H1 (cell line): ENCODE measurements at regions not wholly inside any gene's neighbourhood (a gene's known extent, or its start where the extent isn't known, plus 50 kb on each side); places are given as distances from the start of the nearest gene placed in this dataset.

Source experiments
- CTCF ChIA-PET: fragments of 300-600 bp; sonication (Branson Sonifier 250); formaldehyde crosslinking; loops from one replicate; lab custom pipeline; 2021; ENCODE audit not compliant: partially characterized antibody; lab: Charles Lee
- POLR2A ChIA-PET: fragments of 300-600 bp; sonication (Branson Sonifier 250); formaldehyde crosslinking; loops from one replicate; lab custom pipeline; 2021; ENCODE audit warnings: inconsistent platforms; ENCODE audit not compliant: partially characterized antibody; lab: Charles Lee
- DNase-seq, 2 experiments: peaks; one replicate each; pipeline versions ENCODE4 v3.0.0 to v3.0.0-alpha.2; 2010 to 2022; ENCODE audit warnings: low spot score in 2 of 2, low read depth in 1 of 2, mixed read lengths in 1 of 2
- FAIRE-seq: peaks from 2 replicates; lab custom pipeline; 2011; peaks lifted over from hg19 to GRCh38; lab: Jason Lieb, UNC
- H2AFZ ChIP-seq: 2 replicates; pipeline ENCODE4 v1.8.1; 2012; ENCODE audit warnings: low read length, inconsistent platforms
- H2AK5ac ChIP-seq: 2 replicates; pipeline ENCODE4 v1.6.1; 2013; ENCODE audit warnings: low read depth, low read length
- H2BK120ac ChIP-seq: replicated peaks from 2 replicates; pipeline ENCODE3; 2013; ENCODE audit warnings: low read depth, low read length, inconsistent platforms
- H2BK12ac ChIP-seq: 2 replicates; pipeline ENCODE4 v1.6.1; 2013; ENCODE audit warnings: low read depth, low read length
- H2BK15ac ChIP-seq: 2 replicates; pipeline ENCODE4 v1.6.1; 2013; ENCODE audit warnings: low read length
- H2BK20ac ChIP-seq: 2 replicates; pipeline ENCODE4 v1.6.1; 2013; ENCODE audit warnings: low read length
- H2BK5ac ChIP-seq: 2 replicates; pipeline ENCODE4 v1.6.1; 2013; ENCODE audit warnings: low read depth, low read length
- H3K14ac ChIP-seq: 2 replicates; pipeline ENCODE4 v1.6.1; 2013; ENCODE audit warnings: inconsistent platforms; ENCODE audit not compliant: insufficient read length
- H3K18ac ChIP-seq: 2 replicates; pipeline ENCODE4 v1.6.1; 2013; ENCODE audit warnings: low read length; ENCODE audit errors: extremely low read depth
- H3K23ac ChIP-seq: 2 replicates; pipeline ENCODE4 v1.6.1; 2013; ENCODE audit warnings: inconsistent platforms; ENCODE audit not compliant: insufficient read length
- H3K23me2 ChIP-seq: 2 replicates; pipeline ENCODE4 v1.6.1; 2013; ENCODE audit warnings: low read depth, low read length
- H3K27ac ChIP-seq: 2 replicates; pipeline ENCODE4 v1.6.1; 2011; ENCODE audit warnings: low read depth, low read length, inconsistent platforms
- H3K27me3 ChIP-seq, 4 experiments: replicated peaks in 1 of 4; 1 replicate in 1 of 4; 2 replicates in 3 of 4; pipeline versions ENCODE4 v1.6.1 to v1.8.1; 2011 to 2013; ENCODE audit warnings: low read length in 3 of 4, mild to moderate bottlenecking in 3 of 4, inconsistent platforms in 2 of 4, mixed read lengths in 2 of 4, moderate library complexity in 1 of 4; ENCODE audit not compliant: control insufficient read depth in 3 of 4, insufficient read depth in 3 of 4; ENCODE audit errors: extremely low read depth in 1 of 4
- H3K36me3 ChIP-seq, 4 experiments: 2 replicates each; pipeline versions ENCODE4 v1.6.1 to v1.8.1; 2011 to 2013; ENCODE audit warnings: mild to moderate bottlenecking in 4 of 4, low read length in 3 of 4, moderate library complexity in 2 of 4, control low read depth in 1 of 4, inconsistent platforms in 1 of 4; ENCODE audit not compliant: insufficient read depth in 4 of 4, control insufficient read depth in 2 of 4
- H3K4ac ChIP-seq: replicated peaks from 2 replicates; pipeline ENCODE3; 2013; ENCODE audit warnings: low read length, low read depth, mixed read lengths, inconsistent platforms; ENCODE audit not compliant: insufficient read length
- H3K4me1 ChIP-seq, 4 experiments: replicated peaks in 1 of 4; 1 replicate in 1 of 4; 2 replicates in 3 of 4; pipeline versions ENCODE4 v1.6.1 to v1.8.1; 2011 to 2013; ENCODE audit warnings: low read length in 3 of 4, inconsistent platforms in 2 of 4, mixed read lengths in 1 of 4; ENCODE audit not compliant: insufficient read depth in 4 of 4, control insufficient read depth in 3 of 4
- H3K4me2 ChIP-seq, 2 experiments: 2 replicates each; pipeline versions ENCODE4 v1.6.1 to v1.8.1; 2011 to 2013; ENCODE audit warnings: low read depth in 2 of 2, low read length in 2 of 2, control low read depth in 1 of 2, inconsistent platforms in 1 of 2, mild to moderate bottlenecking in 1 of 2; ENCODE audit not compliant: insufficient read depth in 1 of 2
- H3K4me3 ChIP-seq, 4 experiments: fragments of 200-600, 300-600 bp in 1 of 4; sonication (generic), shearing (Covaris generic), sonication (Bioruptor Twin) in 1 of 4; 2 replicates each; pipeline versions ENCODE4 v1.5.1 to v1.8.1; 2011 to 2016; ENCODE audit warnings: low read length in 4 of 4, low read depth in 3 of 4, control low read depth in 2 of 4, inconsistent platforms in 2 of 4, mild to moderate bottlenecking in 2 of 4, mixed read lengths in 1 of 4, moderate library complexity in 1 of 4; ENCODE audit not compliant: insufficient read depth in 2 of 4; ENCODE audit errors: extremely low read depth in 1 of 4
- H3K56ac ChIP-seq: replicated peaks from 2 replicates; pipeline ENCODE3; 2013; ENCODE audit warnings: low read depth, mild to moderate bottlenecking, mixed read lengths, low read length, inconsistent platforms; ENCODE audit not compliant: insufficient read length
- H3K79me1 ChIP-seq: 2 replicates; pipeline ENCODE4 v1.6.1; 2013; ENCODE audit warnings: low read depth, low read length, control low read depth
- H3K79me2 ChIP-seq, 2 experiments: 2 replicates each; pipeline versions ENCODE4 v1.6.1 to v1.8.1; 2012 to 2013; ENCODE audit warnings: low read length in 2 of 2, mild to moderate bottlenecking in 2 of 2, inconsistent platforms in 1 of 2; ENCODE audit not compliant: insufficient read depth in 2 of 2, control insufficient read depth in 1 of 2
- H3K9ac ChIP-seq, 4 experiments: replicated peaks in 1 of 4; 1 replicate in 1 of 4; 2 replicates in 3 of 4; pipeline versions ENCODE4 v1.6.1 to v1.8.1; 2011 to 2013; ENCODE audit warnings: low read depth in 3 of 4, low read length in 3 of 4, control low read depth in 2 of 4, mild to moderate bottlenecking in 2 of 4, moderate library complexity in 2 of 4, inconsistent platforms in 1 of 4; ENCODE audit errors: extremely low read depth in 1 of 4
- H3K9me3 ChIP-seq, 2 experiments: 2 replicates each; pipeline versions ENCODE4 v1.6.1 to v1.8.1; 2012 to 2013; ENCODE audit warnings: mild to moderate bottlenecking in 2 of 2, moderate library complexity in 2 of 2, control low read depth in 1 of 2, inconsistent platforms in 1 of 2, low read depth in 1 of 2, low read length in 1 of 2, mixed read lengths in 1 of 2; ENCODE audit not compliant: insufficient read depth in 2 of 2
- H4K20me1 ChIP-seq, 2 experiments: replicated peaks in 1 of 2; 2 replicates each; pipeline versions ENCODE3 to v1.8.1; 2011 to 2013; ENCODE audit warnings: inconsistent platforms in 2 of 2, low read length in 2 of 2, mild to moderate bottlenecking in 1 of 2; ENCODE audit not compliant: insufficient read depth in 2 of 2, control insufficient read depth in 1 of 2
- H4K5ac ChIP-seq: 2 replicates; pipeline ENCODE4 v1.6.1; 2013; ENCODE audit warnings: low read length, low read depth, mixed read lengths, inconsistent platforms; ENCODE audit not compliant: insufficient read length
- H4K8ac ChIP-seq: 2 replicates; pipeline ENCODE4 v1.8.0; 2013; ENCODE audit warnings: mild to moderate bottlenecking, moderate library complexity, low read length, inconsistent platforms; ENCODE audit not compliant: insufficient read depth; ENCODE audit errors: extremely low read depth
- H4K91ac ChIP-seq: replicated peaks from 2 replicates; pipeline ENCODE3; 2013; ENCODE audit warnings: low read length, mixed read lengths, inconsistent platforms; ENCODE audit not compliant: insufficient read length
- BCL11A ChIP-seq, 2 experiments: IDR thresholded peaks; one replicate each; pipeline ENCODE4 v1.6.1; 2011; ENCODE audit warnings: low read depth in 2 of 2, low read length in 2 of 2, mild to moderate bottlenecking in 2 of 2
- BRCA1 ChIP-seq: IDR thresholded peaks from 2 replicates; pipeline ENCODE4 v1.6.1; 2012; ENCODE audit warnings: low read depth, low read length, improper control_type of control experiment
- GABPA ChIP-seq: IDR thresholded peaks from 2 replicates; pipeline ENCODE4 v1.6.1; 2011; ENCODE audit warnings: mild to moderate bottlenecking, low read length, moderate library complexity, borderline replicate concordance; ENCODE audit not compliant: insufficient read depth
- KDM5A ChIP-seq: fragments of 200-600 bp; IDR thresholded peaks from 2 replicates; pipeline ENCODE4 v1.7.1; 2012; ENCODE audit warnings: mild to moderate bottlenecking, low read length, inconsistent platforms, mixed read lengths
- POLR2A ChIP-seq, 2 experiments: IDR thresholded peaks; 1 replicate in 1 of 2; 2 replicates in 1 of 2; pipeline ENCODE4 v1.6.1; 2011; ENCODE audit warnings: low read depth in 2 of 2, low read length in 2 of 2, mild to moderate bottlenecking in 2 of 2; ENCODE audit errors: control extremely low read depth in 1 of 2
- RXRA ChIP-seq: IDR thresholded peaks from 2 replicates; pipeline ENCODE4 v1.6.1; 2011; ENCODE audit warnings: low read depth, mild to moderate bottlenecking, low read length, moderate library complexity; ENCODE audit not compliant: insufficient read depth
- SIRT6 ChIP-seq: IDR thresholded peaks from one replicate; pipeline ENCODE4 v1.7.1; 2012; ENCODE audit warnings: low read length, inconsistent platforms
- SIX5 ChIP-seq: IDR thresholded peaks from 2 replicates; pipeline ENCODE4 v1.6.1; 2011; ENCODE audit warnings: mild to moderate bottlenecking, low read depth, low read length
- TEAD4 ChIP-seq: IDR thresholded peaks from 2 replicates; pipeline ENCODE4 v1.6.1; 2012; ENCODE audit warnings: low read depth, low read length, inconsistent platforms, mixed read lengths
- WGBS, 2 experiments: shearing (Covaris generic) in 1 of 2; methylation state at CpG; one replicate each; pipeline versions ENCODE4 v1.1.6 to v1.1.7; 2013 to 2015; ENCODE audit warnings: low lambda C conversion rate in 2 of 2, mixed read lengths in 2 of 2, inconsistent platforms in 1 of 2, low coverage in 1 of 2, missing lambda C conversion rate in 1 of 2; ENCODE audit not compliant: insufficient replicate concordance in 2 of 2, insufficient coverage in 1 of 2, insufficient read length in 1 of 2; ENCODE audit errors: extremely low coverage in 1 of 2, missing lambda C conversion rate in 1 of 2; 5-methylcytosine and 5-hydroxymethylcytosine counted together
- TF ChIP-seq, protein P1 (sequence below): IDR thresholded peaks from 2 replicates; pipeline ENCODE4 v1.6.1; 2012; ENCODE audit warnings: low read length, inconsistent platforms
- TF ChIP-seq, protein P2 (sequence below), 3 experiments: IDR thresholded peaks; 1 replicate in 2 of 3; 2 replicates in 1 of 3; pipeline versions ENCODE4 v1.5.1 to v1.6.1; 2011; ENCODE audit warnings: low read length in 3 of 3, mild to moderate bottlenecking in 3 of 3, inconsistent platforms in 2 of 3, low read depth in 1 of 3, moderate library complexity in 1 of 3; ENCODE audit not compliant: insufficient read depth in 1 of 3; ENCODE audit errors: control extremely low read depth in 1 of 3

DNA sequence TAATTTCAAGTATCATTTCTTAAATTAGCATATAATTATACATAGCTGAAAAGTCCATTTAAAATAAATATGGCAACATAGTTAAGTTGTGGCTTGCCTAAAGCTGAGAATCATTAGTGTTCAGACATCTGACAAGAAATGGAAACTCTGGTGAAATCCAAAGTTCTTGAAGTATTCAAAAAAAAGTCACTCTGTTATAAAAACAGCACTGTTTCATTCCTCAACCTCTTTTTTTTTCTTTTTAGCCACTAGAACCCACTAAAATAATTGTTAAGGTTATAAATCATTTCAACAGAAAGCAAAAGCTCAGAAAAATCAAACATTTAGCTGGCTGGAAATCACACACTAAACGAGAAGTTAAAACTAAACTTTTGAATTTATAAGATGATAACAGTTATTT, 476.7 kb downstream of the LTN1 start:
- no peak overlapping the region for H3K9ac ChIP-seq
- no peak overlapping the region for H3K18ac ChIP-seq
- no peak overlapping the region for H2BK120ac ChIP-seq
- H3K27me3 ChIP-seq, result no peaks in the 10 kb centered on the region
- H4K20me1 ChIP-seq, result no peaks in the 10 kb centered on the region
- no peak overlapping the region for H2AFZ ChIP-seq
- H2BK20ac ChIP-seq, result no peak overlapping the region
- H2BK12ac ChIP-seq, result no peak overlapping the region
- no peak overlapping the region for H3K4me3 ChIP-seq
- H3K14ac ChIP-seq, result no peak overlapping the region
- H2AK5ac ChIP-seq, result no peak overlapping the region
- no peak overlapping the region for H3K4me2 ChIP-seq
- ChIA-PET POLR2A (no interaction called here), CTCF (interaction anchor here (0.6 to 4.6 kb wide), 7 partner anchors 10 to 229 kb away, joined by 3 to 40 read pairs (median 5); no protein-coding TSS in a partner anchor)
- DNase-seq (no peak), FAIRE-seq (no peak)
- no peaks in the 10 kb centered on the region for H3K79me1 ChIP-seq
- no peaks in the 10 kb centered on the region for H3K79me2 ChIP-seq
- no peak overlapping the region for H3K27ac ChIP-seq
- H3K36me3 ChIP-seq, result no peaks in the 10 kb centered on the region
- no peak overlapping the region for H4K91ac ChIP-seq
- H3K9me3 ChIP-seq, result no peaks in the 10 kb centered on the region
- no peak overlapping the region for H2BK15ac ChIP-seq
- H3K56ac ChIP-seq, result no peak overlapping the region
- 0 out of 7 replicates have a peak, but pooled peaks cover 0 to 2% (median 0%) of the 10 kb centered on the region in 4 experiments for H3K4me1 ChIP-seq
- no peak overlapping the region for H3K23ac ChIP-seq
- WGBS, 2 experiments, result 83% methylated on average over 1 of the region's 1 CpG; no CpG with 5 or more reads in 1 of the 2 experiments
- no peak overlapping the region for H2BK5ac ChIP-seq
- H4K8ac ChIP-seq, result no peak overlapping the region
- H3K4ac ChIP-seq, result no peak overlapping the region
- H4K5ac ChIP-seq, result no peak overlapping the region
- H3K23me2 ChIP-seq, result no peaks in the 10 kb centered on the region
- TF ChIP-seq, protein P1, sequence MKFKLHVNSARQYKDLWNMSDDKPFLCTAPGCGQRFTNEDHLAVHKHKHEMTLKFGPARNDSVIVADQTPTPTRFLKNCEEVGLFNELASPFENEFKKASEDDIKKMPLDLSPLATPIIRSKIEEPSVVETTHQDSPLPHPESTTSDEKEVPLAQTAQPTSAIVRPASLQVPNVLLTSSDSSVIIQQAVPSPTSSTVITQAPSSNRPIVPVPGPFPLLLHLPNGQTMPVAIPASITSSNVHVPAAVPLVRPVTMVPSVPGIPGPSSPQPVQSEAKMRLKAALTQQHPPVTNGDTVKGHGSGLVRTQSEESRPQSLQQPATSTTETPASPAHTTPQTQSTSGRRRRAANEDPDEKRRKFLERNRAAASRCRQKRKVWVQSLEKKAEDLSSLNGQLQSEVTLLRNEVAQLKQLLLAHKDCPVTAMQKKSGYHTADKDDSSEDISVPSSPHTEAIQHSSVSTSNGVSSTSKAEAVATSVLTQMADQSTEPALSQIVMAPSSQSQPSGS, result no peak
- no peak for TF ChIP-seq SIRT6
- no peak for TF ChIP-seq GABPA
- TF ChIP-seq TEAD4, result no peak
- no peak for TF ChIP-seq RXRA
- TF ChIP-seq BCL11A (IDR thresholded peaks at IDR 0.05; ENCODE audit: low read depth in 2 of 2, low read length in 2 of 2), result no peak
- no peak for TF ChIP-seq KDM5A
- TF ChIP-seq POLR2A (IDR thresholded peaks at IDR 0.05; ENCODE audit: control extremely low read depth in 1 of 2, low read depth in 2 of 2, low read length in 2 of 2), result no peak
- no peak for TF ChIP-seq SIX5
- TF ChIP-seq, protein P2, sequence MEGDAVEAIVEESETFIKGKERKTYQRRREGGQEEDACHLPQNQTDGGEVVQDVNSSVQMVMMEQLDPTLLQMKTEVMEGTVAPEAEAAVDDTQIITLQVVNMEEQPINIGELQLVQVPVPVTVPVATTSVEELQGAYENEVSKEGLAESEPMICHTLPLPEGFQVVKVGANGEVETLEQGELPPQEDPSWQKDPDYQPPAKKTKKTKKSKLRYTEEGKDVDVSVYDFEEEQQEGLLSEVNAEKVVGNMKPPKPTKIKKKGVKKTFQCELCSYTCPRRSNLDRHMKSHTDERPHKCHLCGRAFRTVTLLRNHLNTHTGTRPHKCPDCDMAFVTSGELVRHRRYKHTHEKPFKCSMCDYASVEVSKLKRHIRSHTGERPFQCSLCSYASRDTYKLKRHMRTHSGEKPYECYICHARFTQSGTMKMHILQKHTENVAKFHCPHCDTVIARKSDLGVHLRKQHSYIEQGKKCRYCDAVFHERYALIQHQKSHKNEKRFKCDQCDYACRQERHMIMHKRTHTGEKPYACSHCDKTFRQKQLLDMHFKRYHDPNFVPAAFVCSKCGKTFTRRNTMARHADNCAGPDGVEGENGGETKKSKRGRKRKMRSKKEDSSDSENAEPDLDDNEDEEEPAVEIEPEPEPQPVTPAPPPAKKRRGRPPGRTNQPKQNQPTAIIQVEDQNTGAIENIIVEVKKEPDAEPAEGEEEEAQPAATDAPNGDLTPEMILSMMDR (IDR thresholded peaks at IDR 0.05; ENCODE audit: control extremely low read depth in 1 of 3, insufficient read depth in 1 of 3, low read depth in 1 of 3, low read length in 3 of 3), result no peak
- no peak for TF ChIP-seq BRCA1
